ENCODE measurements at regions not wholly inside any gene's neighbourhood (a gene's known extent, or its start where the extent isn't known, plus 50 kb on each side); places are given as distances from the start of the nearest gene placed in this dataset.
"Not testable (repeated sequence)": the region's sequence is repeated elsewhere in the genome, so short reads cannot be mapped to it uniquely, and the experiment has no call there.

- DNase-seq (ENCODE audit: low read depth in 2 of 2) = no peak
Measured at GRCh38 chr1:148315071-148315811, 163.2 kb upstream of the NBPF11 start.

GRCh38 chr1:148310807-148311206 lies 158.7 kb upstream of the NBPF11 start:
- no peak for DNase-seq (ENCODE audit: low read depth in 2 of 2)

GRCh38 chr1:148309940-148310500 lies 157.9 kb upstream of the NBPF11 start:
- no peak for DNase-seq (ENCODE audit: low read depth in 2 of 2)

- DNase-seq (ENCODE audit: low read depth in 2 of 2) = no peak
Measured at GRCh38 chr1:148308832-148309458, 156.9 kb upstream of the NBPF11 start.

DNA sequence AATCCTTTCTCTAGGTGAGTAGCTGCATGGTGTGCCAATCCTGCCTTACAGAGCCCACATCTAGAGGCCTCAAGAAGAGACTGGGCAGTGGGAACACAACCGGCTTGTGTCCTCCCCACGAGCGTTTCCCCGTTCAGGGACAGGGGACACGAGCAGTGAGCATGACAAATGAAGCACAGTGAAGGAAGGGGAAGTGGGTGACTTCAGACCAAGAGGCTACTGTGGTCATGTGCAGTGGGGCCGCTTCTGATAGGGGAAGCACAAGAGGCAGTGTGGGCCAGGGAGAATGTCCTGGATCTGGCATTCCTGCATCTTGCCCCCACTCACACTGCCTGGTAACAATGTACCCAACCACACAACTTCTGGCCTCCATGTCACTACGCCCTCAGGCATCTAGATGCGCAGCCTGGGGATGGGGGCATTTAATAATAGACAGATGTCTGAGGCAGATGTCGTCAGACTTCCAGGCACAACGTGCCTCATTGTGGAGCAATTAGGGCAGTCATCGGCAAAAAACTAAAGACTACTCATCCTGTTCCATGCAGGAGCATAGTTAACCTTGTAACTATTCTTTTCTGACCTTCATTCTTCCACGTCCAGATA lies 155.6 kb upstream of the NBPF11 start:
- DNase-seq (ENCODE audit: low read depth in 2 of 2) = no peak

DNA sequence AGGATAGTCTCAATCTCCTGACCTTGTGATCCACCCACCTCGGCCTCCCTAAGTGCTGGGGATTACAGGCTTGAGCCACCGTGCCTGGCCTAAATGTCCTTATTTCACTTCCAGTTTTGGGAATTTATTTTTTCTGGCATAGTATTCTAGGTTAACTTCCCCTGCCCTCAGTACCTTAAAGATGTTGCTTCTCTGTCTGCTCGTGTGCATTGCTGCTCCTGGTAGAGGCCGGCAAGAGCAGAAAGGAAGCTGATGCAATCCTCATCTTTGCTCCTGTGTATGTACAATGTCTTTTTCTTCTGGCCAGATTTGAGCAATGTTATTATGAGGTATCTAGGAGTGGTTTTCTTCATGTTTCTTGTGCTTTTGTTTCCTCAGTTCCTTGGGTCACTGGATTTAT lies 152.9 kb upstream of the NBPF11 start:
- DNase-seq (ENCODE audit: low read depth in 2 of 2) = not testable (repeated sequence)

DNA sequence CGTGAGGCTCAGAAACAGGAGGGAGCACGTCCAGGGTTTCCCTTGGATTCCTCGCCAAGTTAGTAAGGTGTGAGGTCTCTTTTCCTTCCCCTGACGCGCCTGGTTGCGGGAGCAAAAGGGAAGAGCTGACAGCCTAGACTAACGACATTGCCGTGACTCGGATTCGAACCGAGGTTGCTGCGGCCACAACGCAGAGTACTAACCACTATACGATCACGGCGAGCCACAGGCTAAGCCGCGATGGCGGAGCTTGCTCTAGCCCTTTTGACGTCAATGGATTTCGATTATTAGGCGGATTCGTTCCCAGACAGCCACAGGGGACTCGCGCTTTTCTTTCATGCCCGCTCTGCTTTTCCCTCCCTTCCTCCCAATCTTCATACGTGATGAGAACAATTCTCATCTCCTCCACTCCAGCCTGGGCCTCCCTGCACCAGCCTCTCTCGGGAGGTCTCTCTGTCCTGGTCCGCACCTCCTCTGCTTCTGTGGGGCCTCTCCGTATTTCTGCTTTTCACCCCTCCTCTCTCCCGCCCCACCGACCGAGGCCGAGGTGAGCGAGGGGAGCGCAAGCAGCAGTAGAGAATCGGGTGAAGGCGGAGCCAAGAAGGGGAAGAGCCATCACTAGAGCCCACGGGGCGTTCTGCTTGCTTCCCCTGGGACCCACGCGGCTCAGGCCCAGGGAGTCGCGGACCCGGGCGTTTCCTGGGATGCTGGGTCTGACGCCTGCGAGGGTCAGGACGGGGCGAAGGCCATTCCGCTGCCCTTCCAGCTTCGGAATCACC lies 150.7 kb upstream of the NBPF11 start:
- peak in 1 of 2 donors; percentile 22 for DNase-seq (ENCODE audit: low read depth in 2 of 2)

- DNase-seq (ENCODE audit: low read depth in 2 of 2) = not testable (repeated sequence)
Measured at GRCh38 chr1:148297852-148298251, 145.8 kb upstream of the NBPF11 start.

GRCh38 chr1:148296511-148296910 lies 144.4 kb upstream of the NBPF11 start:
- DNase-seq (ENCODE audit: low read depth in 2 of 2) = no peak

DNA sequence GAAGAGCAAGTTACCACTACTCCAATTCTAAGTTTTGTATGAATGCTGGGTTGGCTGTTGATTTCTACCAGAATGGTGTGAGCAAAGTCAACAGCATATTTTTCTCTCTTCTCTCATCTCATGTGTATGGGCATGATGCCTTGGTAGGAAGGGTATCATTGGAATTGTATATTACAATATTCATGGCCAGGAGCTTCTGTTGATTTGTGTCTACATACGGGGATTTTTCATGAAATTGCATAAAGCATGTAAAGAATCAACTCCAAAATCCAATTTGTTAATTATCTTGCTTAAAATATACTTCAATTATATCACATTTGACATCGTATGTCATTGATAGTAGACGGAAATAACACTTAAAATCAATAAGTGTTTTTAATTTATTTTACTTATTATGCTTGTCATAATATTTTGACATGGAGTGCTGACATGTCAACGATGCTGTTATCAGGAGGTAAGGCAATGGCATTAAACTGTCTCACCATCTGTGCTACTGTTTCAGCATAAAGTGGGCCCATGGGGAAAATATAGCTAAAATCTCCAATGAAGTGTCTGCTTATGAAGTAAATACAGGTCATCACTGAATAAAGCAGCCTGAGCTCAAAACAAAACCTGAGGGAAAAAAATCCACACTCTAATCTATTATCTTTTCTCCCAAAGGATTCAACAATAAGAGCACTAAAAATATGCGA lies 142.2 kb upstream of the NBPF11 start:
- no peak for DNase-seq (ENCODE audit: low read depth in 2 of 2)

GRCh38 chr1:148293651-148294050 lies 141.6 kb upstream of the NBPF11 start:
- DNase-seq (ENCODE audit: low read depth in 2 of 2) = no peak

DNA sequence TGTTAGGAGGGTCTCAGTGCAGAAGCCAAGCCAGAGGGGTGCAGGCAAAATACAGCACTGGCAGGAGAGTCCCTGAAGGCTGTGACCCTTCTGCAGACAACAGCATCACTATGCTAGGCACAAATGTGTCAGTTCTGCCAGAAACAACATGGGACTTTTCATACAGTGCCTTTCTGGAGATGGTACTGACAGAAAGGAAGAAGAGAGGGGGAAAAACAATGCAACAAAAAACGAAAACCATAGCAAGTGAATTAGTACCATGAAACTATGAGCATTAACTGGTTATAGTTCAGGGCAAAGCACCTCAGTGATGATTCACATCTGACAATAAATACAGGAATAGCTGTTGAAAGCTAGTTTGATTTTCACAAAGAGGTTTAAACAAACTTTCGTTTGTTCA lies 140.8 kb upstream of the NBPF11 start:
- DNase-seq (ENCODE audit: low read depth in 2 of 2) = no peak

DNA sequence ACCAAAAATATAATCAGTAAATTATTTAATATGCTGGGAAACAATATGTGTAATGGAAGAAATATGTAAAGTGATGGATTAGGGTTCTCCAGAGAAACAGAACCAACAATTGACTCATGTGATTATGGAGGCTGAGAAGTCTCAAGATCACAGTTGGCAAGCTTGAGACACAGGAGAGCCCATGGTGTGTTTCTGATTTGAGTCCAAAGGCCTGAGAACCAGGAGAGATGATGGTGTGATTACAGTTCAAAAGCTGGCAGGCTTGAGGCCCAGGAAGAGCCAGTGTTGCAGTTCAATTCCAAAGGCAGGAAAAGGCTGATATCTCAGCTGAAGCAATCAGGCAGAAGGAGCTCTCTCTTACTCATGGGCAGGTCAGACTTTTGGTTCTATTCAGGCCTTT lies 138.8 kb upstream of the NBPF11 start:
- DNase-seq (ENCODE audit: low read depth in 2 of 2) = no peak

GRCh38 chr1:148289647-148290046 lies 137.6 kb upstream of the NBPF11 start:
- no peak for DNase-seq (ENCODE audit: low read depth in 2 of 2)

DNA sequence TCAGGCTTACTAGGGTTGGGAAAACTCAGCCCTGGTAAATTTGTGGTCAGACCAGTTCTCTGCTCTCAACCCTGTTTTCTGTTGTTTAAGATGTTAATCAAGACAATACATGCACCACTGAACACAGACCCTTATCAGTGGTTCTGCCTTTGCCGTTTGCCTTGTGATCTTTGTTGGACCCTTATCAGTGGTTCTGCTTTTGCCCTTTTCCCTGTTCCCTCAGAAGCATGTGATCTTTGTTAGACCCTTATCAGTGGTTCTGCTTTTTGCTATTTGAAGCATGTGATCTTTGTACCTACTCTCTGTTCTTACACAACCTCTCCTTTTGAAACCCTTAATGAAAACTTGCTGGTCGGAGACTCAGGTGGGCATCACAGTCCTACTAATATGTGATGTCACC lies 133.9 kb upstream of the NBPF11 start:
- DNase-seq (ENCODE audit: low read depth in 2 of 2) = not testable (repeated sequence)

DNA sequence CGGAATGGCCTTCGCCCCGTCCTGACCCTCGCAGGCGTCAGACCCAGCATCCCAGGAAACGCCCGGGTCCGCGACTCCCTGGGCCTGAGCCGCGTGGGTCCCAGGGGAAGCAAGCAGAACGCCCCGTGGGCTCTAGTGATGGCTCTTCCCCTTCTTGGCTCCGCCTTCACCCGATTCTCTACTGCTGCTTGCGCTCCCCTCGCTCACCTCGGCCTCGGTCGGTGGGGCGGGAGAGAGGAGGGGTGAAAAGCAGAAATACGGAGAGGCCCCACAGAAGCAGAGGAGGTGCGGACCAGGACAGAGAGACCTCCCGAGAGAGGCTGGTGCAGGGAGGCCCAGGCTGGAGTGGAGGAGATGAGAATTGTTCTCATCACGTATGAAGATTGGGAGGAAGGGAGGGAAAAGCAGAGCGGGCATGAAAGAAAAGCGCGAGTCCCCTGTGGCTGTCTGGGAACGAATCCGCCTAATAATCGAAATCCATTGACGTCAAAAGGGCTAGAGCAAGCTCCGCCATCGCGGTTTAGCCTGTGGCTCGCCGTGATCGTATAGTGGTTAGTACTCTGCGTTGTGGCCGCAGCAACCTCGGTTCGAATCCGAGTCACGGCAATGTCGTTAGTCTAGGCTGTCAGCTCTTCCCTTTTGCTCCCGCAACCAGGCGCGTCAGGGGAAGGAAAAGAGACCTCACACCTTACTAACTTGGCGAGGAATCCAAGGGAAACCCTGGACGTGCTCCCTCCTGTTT lies 128.9 kb upstream of the NBPF11 start:
- not testable (repeated sequence) for DNase-seq (ENCODE audit: low read depth in 2 of 2)

DNA sequence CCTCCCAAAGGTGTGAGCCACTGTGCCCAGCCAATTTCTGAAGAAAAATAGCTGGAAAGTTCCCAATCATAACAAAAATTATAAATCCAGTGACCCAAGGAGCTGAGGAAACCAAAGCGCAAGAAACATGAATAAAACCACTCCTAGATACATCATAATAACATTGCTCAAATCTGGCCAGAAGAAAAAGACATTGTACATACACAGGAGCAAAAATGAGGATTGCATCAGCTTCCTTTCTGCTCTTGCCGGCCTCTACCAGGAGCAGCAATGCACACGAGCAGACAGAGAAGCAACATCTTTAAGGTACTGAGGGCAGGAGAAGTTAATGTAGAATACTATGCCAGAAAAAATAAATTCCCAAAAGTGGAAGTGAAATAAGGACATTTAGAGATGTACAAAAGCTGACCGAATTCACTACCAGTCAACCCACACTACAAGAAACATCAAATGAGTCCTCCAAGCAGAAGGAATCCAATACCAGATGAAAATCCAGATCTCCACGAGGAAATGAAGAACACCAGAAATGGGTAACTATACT lies 127.0 kb upstream of the NBPF11 start:
- not testable (repeated sequence) for DNase-seq (ENCODE audit: low read depth in 2 of 2)

GRCh38 chr1:148277865-148278279 lies 125.8 kb upstream of the NBPF11 start:
- DNase-seq (ENCODE audit: low read depth in 2 of 2) = not testable (repeated sequence)

DNA sequence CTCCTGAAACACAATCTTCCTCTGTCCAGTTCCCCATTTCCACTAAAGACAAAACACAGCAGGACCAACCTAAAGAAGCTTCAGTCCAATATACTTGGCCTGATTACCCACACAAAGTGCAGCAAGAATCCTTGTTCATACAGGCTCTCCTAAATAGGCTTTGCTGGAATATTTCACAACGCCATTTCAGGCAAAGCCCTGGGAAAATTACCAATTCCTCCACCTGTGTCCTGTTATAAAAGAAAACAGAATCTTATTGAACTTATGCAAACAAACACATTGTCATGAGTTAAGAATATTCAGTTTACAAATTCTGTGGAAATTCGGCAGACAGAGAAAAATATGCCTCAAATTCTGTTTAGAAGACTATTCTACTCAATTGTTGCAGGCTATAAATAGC lies 115.0 kb upstream of the NBPF11 start:
- DNase-seq (ENCODE audit: low read depth in 2 of 2) = not testable (repeated sequence)
